MCF 10A (cell line): ENCODE measurements at regions not wholly inside any gene's neighbourhood (a gene's known extent, or its start where the extent isn't known, plus 50 kb on each side); places are given as distances from the start of the nearest gene placed in this dataset.

Experiments
- BruUV-seq: library from RNA; stranded (reverse); fragments of 400-500 nt; replicated peaks from 2 replicates; lab custom pipeline; 2021; lab: Mats Ljungman, UMichigan
- CTCF ChIA-PET: fragments of 300-600 bp; sonication (Branson Sonifier 250); formaldehyde crosslinking; extraction: SDS; loops from one replicate; lab custom pipeline; 2021; ENCODE audit warnings: antibody characterized with exemption, inconsistent platforms; lab: Yijun Ruan, JAX
- POLR2A ChIA-PET: fragments of 300-600, 350-650 bp; sonication (Branson Sonifier 250); formaldehyde crosslinking; extraction: SDS; loops from one replicate; lab custom pipeline; 2020; ENCODE audit warnings: antibody characterized with exemption, inconsistent platforms; lab: Yijun Ruan, JAX
- DNase-seq: peaks from one replicate; pipeline ENCODE4 v3.0.0-alpha.2; 2018; ENCODE audit not compliant: unreplicated experiment
- H3K27ac Mint-ChIP-seq: one replicate; pipeline ENCODE4 v1.8.0; 2022; ENCODE audit warnings: mild to moderate bottlenecking, low read depth, mixed read lengths; ENCODE audit not compliant: unreplicated experiment
- H3K27me3 Mint-ChIP-seq: one replicate; pipeline ENCODE4 v1.8.0; 2022; ENCODE audit warnings: mixed read lengths; ENCODE audit not compliant: insufficient read depth, unreplicated experiment
- H3K36me3 Mint-ChIP-seq: one replicate; pipeline ENCODE4 v1.8.0; 2022; ENCODE audit warnings: mild to moderate bottlenecking, moderate library complexity, mixed read lengths; ENCODE audit not compliant: insufficient read depth, unreplicated experiment
- H3K4me1 Mint-ChIP-seq: one replicate; pipeline ENCODE4 v1.8.0; 2022; ENCODE audit warnings: mixed read lengths; ENCODE audit not compliant: insufficient read depth, unreplicated experiment
- H3K4me3 Mint-ChIP-seq: one replicate; pipeline ENCODE4 v1.8.0; 2022; ENCODE audit warnings: mild to moderate bottlenecking, moderate library complexity, mixed read lengths; ENCODE audit not compliant: unreplicated experiment
- H3K9me3 Mint-ChIP-seq: one replicate; pipeline ENCODE4 v1.8.0; 2022; ENCODE audit warnings: mixed read lengths; ENCODE audit not compliant: unreplicated experiment
- intact Hi-C: fragments of 100-400 bp; cut with micrococcal nuclease; formaldehyde crosslinking; loops from 2 replicates; pipeline ENCODE4 v1.14.1; 2022
- TF ChIP-seq, protein P1 (sequence below): fragments of 200-600 bp; IDR thresholded peaks from one replicate; pipeline ENCODE4 v1.8.0; 2022; ENCODE audit warnings: antibody characterized with exemption, mild to moderate bottlenecking; ENCODE audit not compliant: unreplicated experiment

DNA sequence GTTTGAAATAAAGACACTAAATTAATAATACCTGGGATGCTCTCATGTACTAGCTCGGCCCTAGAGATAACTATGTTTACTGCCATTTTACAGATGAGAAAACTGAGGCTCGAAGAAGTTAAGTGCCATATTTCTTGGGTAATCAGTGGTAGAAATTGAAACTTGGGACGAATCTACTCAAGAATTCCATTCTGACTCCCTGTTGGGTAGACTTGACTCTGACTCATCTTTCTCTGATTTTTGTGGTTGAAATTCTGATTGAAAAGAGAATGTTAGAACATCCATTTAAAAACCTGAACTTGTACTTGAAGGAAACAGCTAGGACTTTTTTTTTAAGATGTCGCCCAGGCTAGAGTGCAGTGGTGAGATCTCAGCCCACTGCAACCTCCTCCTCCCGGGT, 50.1 kb upstream of the NSUN7 start:
- Mint-ChIP-seq H3K27me3 (no peaks in the 10 kb centered on the region), H3K4me1 (no peaks in the 10 kb centered on the region), H3K4me3 (no peak overlapping the region), H3K36me3 (peaks cover 1% of the 10 kb centered on the region), H3K9me3 (no peaks in the 10 kb centered on the region), H3K27ac (no peak overlapping the region)
- CTCF ChIA-PET: no interaction called here
- intact Hi-C loops: no loop called here
- DNase-seq: no peak
- TF ChIP-seq, protein P1, sequence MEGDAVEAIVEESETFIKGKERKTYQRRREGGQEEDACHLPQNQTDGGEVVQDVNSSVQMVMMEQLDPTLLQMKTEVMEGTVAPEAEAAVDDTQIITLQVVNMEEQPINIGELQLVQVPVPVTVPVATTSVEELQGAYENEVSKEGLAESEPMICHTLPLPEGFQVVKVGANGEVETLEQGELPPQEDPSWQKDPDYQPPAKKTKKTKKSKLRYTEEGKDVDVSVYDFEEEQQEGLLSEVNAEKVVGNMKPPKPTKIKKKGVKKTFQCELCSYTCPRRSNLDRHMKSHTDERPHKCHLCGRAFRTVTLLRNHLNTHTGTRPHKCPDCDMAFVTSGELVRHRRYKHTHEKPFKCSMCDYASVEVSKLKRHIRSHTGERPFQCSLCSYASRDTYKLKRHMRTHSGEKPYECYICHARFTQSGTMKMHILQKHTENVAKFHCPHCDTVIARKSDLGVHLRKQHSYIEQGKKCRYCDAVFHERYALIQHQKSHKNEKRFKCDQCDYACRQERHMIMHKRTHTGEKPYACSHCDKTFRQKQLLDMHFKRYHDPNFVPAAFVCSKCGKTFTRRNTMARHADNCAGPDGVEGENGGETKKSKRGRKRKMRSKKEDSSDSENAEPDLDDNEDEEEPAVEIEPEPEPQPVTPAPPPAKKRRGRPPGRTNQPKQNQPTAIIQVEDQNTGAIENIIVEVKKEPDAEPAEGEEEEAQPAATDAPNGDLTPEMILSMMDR: no peak
- no TSS peak for BruUV-seq
- POLR2A ChIA-PET: interaction anchor here (1.0 kb wide), 1 partner anchor 11 kb away, joined by 4 read pairs; no protein-coding TSS in a partner anchor
